ENCODE measurements at regions not wholly inside any gene's neighbourhood (a gene's known extent, or its start where the extent isn't known, plus 50 kb on each side); places are given as distances from the start of the nearest gene placed in this dataset.

- Histone ChIP-seq H3K27me3 (ENCODE audit: insufficient read depth, low read length, poor library complexity) (no peaks in the 10 kb centered on the region), H3K9me3 (ENCODE audit: insufficient read depth, low read length, severe bottlenecking) (no peaks in the 10 kb centered on the region), H3K4me3 (ENCODE audit: low read depth in 1 of 2, low read length in 2 of 2) (no peak overlapping the region), H3K27ac (ENCODE audit: low read length) (no peak overlapping the region), H2AFZ (ENCODE audit: low read depth, low read length) (no peak overlapping the region), H3K79me2 (ENCODE audit: insufficient read depth, low read length) (no peaks in the 10 kb centered on the region), H3K9ac (ENCODE audit: low read depth, low read length) (no peak overlapping the region), H3K36me3 (ENCODE audit: insufficient read depth, low read length) (no peaks in the 10 kb centered on the region), H3K4me1 (ENCODE audit: insufficient read depth, low read length) (no peaks in the 10 kb centered on the region), H4K20me1 (ENCODE audit: insufficient read depth, low read length) (no peaks in the 10 kb centered on the region), H3K4me2 (ENCODE audit: insufficient read depth, low read length) (no peak overlapping the region)
- ATAC-seq (ENCODE audit: insufficient read depth, low read depth): no peak
- no peak for DNase-seq
- no peak for TF ChIP-seq EZH2 (IDR thresholded peaks at IDR 0.05; ENCODE audit: borderline replicate concordance, low read depth, low read length, severe bottlenecking)
- TF ChIP-seq, protein P1, sequence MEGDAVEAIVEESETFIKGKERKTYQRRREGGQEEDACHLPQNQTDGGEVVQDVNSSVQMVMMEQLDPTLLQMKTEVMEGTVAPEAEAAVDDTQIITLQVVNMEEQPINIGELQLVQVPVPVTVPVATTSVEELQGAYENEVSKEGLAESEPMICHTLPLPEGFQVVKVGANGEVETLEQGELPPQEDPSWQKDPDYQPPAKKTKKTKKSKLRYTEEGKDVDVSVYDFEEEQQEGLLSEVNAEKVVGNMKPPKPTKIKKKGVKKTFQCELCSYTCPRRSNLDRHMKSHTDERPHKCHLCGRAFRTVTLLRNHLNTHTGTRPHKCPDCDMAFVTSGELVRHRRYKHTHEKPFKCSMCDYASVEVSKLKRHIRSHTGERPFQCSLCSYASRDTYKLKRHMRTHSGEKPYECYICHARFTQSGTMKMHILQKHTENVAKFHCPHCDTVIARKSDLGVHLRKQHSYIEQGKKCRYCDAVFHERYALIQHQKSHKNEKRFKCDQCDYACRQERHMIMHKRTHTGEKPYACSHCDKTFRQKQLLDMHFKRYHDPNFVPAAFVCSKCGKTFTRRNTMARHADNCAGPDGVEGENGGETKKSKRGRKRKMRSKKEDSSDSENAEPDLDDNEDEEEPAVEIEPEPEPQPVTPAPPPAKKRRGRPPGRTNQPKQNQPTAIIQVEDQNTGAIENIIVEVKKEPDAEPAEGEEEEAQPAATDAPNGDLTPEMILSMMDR (IDR thresholded peaks at IDR 0.05; ENCODE audit: borderline replicate concordance, extremely low read depth, low read length, poor library complexity, severe bottlenecking): no peak
These were observed 107.9 kb upstream of the FREM1 start for GRCh38 chr9:15018096-15018637.

GRCh38 chr9:15010581-15010980 is 100.4 kb upstream of the FREM1 start:
- Histone ChIP-seq H4K20me1 (ENCODE audit: insufficient read depth, low read length) (no peaks in the 10 kb centered on the region), H3K9ac (ENCODE audit: low read depth, low read length) (no peak overlapping the region), H2AFZ (ENCODE audit: low read depth, low read length) (no peak overlapping the region), H3K27me3 (ENCODE audit: insufficient read depth, low read length, poor library complexity) (no peaks in the 10 kb centered on the region), H3K36me3 (ENCODE audit: insufficient read depth, low read length) (no peaks in the 10 kb centered on the region), H3K4me3 (ENCODE audit: low read depth in 1 of 2, low read length in 2 of 2) (no peak overlapping the region), H3K4me2 (ENCODE audit: insufficient read depth, low read length) (no peak overlapping the region), H3K9me3 (ENCODE audit: insufficient read depth, low read length, severe bottlenecking) (no peaks in the 10 kb centered on the region), H3K27ac (ENCODE audit: low read length) (no peak overlapping the region), H3K4me1 (ENCODE audit: insufficient read depth, low read length) (peaks cover 4% of the 10 kb centered on the region), H3K79me2 (ENCODE audit: insufficient read depth, low read length) (no peaks in the 10 kb centered on the region)
- TF ChIP-seq, protein P1 (IDR thresholded peaks at IDR 0.05; ENCODE audit: borderline replicate concordance, extremely low read depth, low read length, poor library complexity, severe bottlenecking): no peak
- TF ChIP-seq EZH2 (IDR thresholded peaks at IDR 0.05; ENCODE audit: borderline replicate concordance, low read depth, low read length, severe bottlenecking): no peak
- DNase-seq (no peak), ATAC-seq (ENCODE audit: insufficient read depth, low read depth) (no peak)

DNA sequence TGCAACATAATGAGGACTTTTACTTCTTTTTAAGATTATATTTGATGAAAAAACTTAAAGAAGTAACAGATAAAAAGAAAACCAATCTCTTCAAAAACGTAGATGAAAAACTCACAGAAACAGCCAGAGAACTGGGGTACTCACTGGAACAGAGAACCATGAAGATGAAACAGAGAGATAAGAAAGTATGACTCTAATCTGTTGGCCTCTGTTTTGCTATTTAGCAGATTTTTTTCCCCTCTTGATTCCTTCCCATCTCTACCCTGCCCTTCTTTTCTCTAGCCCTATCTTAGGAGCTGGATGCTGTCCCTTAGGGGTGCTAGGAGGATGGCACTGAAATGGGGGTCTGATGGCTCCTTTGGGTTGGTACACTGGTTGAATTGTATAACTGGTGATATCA is 97.5 kb upstream of the FREM1 start:
- no peak overlapping the region for H3K27ac ChIP-seq (ENCODE audit: low read length)
- H3K79me2 ChIP-seq (ENCODE audit: insufficient read depth, low read length): no peaks in the 10 kb centered on the region
- H2AFZ ChIP-seq (ENCODE audit: low read depth, low read length): no peak overlapping the region
- no peak overlapping the region for H3K4me3 ChIP-seq (ENCODE audit: low read depth in 1 of 2, low read length in 2 of 2)
- H3K4me2 ChIP-seq (ENCODE audit: insufficient read depth, low read length): no peak overlapping the region
- H4K20me1 ChIP-seq (ENCODE audit: insufficient read depth, low read length): no peaks in the 10 kb centered on the region
- peak; percentile 61; the same call in 2 of the 3 replicates for ATAC-seq (ENCODE audit: insufficient read depth, low read depth)
- H3K9ac ChIP-seq (ENCODE audit: low read depth, low read length): no peak overlapping the region
- H3K27me3 ChIP-seq (ENCODE audit: insufficient read depth, low read length, poor library complexity): no peaks in the 10 kb centered on the region
- TF ChIP-seq, protein P1 (IDR thresholded peaks at IDR 0.05; ENCODE audit: borderline replicate concordance, extremely low read depth, low read length, poor library complexity, severe bottlenecking): no peak
- no peak for TF ChIP-seq EZH2 (IDR thresholded peaks at IDR 0.05; ENCODE audit: borderline replicate concordance, low read depth, low read length, severe bottlenecking)
- no peaks in the 10 kb centered on the region for H3K36me3 ChIP-seq (ENCODE audit: insufficient read depth, low read length)
- DNase-seq: no peak
- H3K4me1 ChIP-seq (ENCODE audit: insufficient read depth, low read length): peaks cover 4% of the 10 kb centered on the region
- H3K9me3 ChIP-seq (ENCODE audit: insufficient read depth, low read length, severe bottlenecking): no peaks in the 10 kb centered on the region
